K562 (cell line): ENCODE measurements at regions not wholly inside any gene's neighbourhood (a gene's known extent, or its start where the extent isn't known, plus 50 kb on each side); places are given as distances from the start of the nearest gene placed in this dataset.

ENCODE experiments used
- BRD4 ChIP-seq: fragments of 200-600 bp; sonication (generic); IDR thresholded peaks from 2 replicates; pipeline ENCODE4 v1.6.1; 2017; ENCODE audit warnings: inconsistent platforms
- FOS ChIP-seq: IDR thresholded peaks from 3 replicates; pipeline ENCODE4 v1.6.1; 2011; ENCODE audit not compliant: insufficient read length; ENCODE audit errors: extremely low read depth
- POLR2A ChIP-seq: fragments of 450-650 bp; conservative IDR thresholded peaks from 2 replicates; pipeline ENCODE4 v1.6.1; 2016
- RBBP5 ChIP-seq: fragments of 200-600 bp; sonication (generic); IDR thresholded peaks from 2 replicates; pipeline ENCODE4 v1.6.1; 2012; ENCODE audit warnings: borderline replicate concordance, mild to moderate bottlenecking, low read length, control low read depth, inconsistent platforms; ENCODE audit not compliant: insufficient read depth, poor library complexity, severe bottlenecking
- TGIF2 ChIP-seq: sonication (generic); formaldehyde crosslinking; IDR thresholded peaks from 2 replicates; pipeline ENCODE4 v1.8.1; 2022; ENCODE audit warnings: mild to moderate bottlenecking, missing genetic modification reagents, moderate library complexity
- TF ChIP-seq, protein P1 (sequence below): sonication (generic); formaldehyde crosslinking; IDR thresholded peaks from 2 replicates; pipeline ENCODE4 v1.8.1; 2023; ENCODE audit warnings: mild to moderate bottlenecking, missing genetic modification reagents, moderate library complexity
- TF ChIP-seq, protein P2 (sequence below): fragments of 200-800 bp; sonication (Bioruptor generic); IDR thresholded peaks from 2 replicates; pipeline ENCODE4 v1.6.1; 2016; ENCODE audit warnings: missing genetic modification characterization, missing compliant biosample characterization
- TF ChIP-seq, protein P3 (sequence below): sonication (generic); formaldehyde crosslinking; IDR thresholded peaks from 2 replicates; pipeline ENCODE4 v1.8.0; 2022; ENCODE audit warnings: missing genetic modification reagents, mild to moderate bottlenecking, borderline replicate concordance

DNA sequence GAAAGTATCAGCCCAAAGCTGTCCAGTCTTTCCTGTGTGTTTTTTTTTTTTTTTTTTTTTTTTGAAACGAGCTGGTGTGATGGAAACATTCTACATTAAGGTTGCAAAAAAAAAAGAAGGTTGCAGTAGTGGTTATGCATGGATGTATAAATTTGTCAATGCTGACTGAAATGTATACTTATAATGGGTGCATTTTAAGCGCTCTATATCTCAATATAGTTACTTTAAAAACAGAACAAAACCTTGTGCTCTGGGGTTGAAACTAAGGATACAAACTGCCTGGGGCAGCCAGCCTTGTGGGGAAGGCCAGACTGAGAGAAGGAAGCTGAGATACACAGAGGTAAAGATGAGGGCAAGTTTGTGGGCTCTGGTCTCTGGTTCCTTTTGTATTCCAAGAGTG lies 87.3 kb upstream of the RMST start:
- TF ChIP-seq POLR2A: no peak
- TF ChIP-seq, protein P1, sequence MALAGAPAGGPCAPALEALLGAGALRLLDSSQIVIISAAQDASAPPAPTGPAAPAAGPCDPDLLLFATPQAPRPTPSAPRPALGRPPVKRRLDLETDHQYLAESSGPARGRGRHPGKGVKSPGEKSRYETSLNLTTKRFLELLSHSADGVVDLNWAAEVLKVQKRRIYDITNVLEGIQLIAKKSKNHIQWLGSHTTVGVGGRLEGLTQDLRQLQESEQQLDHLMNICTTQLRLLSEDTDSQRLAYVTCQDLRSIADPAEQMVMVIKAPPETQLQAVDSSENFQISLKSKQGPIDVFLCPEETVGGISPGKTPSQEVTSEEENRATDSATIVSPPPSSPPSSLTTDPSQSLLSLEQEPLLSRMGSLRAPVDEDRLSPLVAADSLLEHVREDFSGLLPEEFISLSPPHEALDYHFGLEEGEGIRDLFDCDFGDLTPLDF (CRISPR knock-in tag): no peak
- TF ChIP-seq, protein P2, sequence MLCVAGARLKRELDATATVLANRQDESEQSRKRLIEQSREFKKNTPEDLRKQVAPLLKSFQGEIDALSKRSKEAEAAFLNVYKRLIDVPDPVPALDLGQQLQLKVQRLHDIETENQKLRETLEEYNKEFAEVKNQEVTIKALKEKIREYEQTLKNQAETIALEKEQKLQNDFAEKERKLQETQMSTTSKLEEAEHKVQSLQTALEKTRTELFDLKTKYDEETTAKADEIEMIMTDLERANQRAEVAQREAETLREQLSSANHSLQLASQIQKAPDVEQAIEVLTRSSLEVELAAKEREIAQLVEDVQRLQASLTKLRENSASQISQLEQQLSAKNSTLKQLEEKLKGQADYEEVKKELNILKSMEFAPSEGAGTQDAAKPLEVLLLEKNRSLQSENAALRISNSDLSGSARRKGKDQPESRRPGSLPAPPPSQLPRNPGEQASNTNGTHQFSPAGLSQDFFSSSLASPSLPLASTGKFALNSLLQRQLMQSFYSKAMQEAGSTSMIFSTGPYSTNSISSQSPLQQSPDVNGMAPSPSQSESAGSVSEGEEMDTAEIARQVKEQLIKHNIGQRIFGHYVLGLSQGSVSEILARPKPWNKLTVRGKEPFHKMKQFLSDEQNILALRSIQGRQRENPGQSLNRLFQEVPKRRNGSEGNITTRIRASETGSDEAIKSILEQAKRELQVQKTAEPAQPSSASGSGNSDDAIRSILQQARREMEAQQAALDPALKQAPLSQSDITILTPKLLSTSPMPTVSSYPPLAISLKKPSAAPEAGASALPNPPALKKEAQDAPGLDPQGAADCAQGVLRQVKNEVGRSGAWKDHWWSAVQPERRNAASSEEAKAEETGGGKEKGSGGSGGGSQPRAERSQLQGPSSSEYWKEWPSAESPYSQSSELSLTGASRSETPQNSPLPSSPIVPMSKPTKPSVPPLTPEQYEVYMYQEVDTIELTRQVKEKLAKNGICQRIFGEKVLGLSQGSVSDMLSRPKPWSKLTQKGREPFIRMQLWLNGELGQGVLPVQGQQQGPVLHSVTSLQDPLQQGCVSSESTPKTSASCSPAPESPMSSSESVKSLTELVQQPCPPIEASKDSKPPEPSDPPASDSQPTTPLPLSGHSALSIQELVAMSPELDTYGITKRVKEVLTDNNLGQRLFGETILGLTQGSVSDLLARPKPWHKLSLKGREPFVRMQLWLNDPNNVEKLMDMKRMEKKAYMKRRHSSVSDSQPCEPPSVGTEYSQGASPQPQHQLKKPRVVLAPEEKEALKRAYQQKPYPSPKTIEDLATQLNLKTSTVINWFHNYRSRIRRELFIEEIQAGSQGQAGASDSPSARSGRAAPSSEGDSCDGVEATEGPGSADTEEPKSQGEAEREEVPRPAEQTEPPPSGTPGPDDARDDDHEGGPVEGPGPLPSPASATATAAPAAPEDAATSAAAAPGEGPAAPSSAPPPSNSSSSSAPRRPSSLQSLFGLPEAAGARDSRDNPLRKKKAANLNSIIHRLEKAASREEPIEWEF (CRISPR knock-in tag): no peak
- TF ChIP-seq TGIF2 (CRISPR knock-in tag): no peak
- TF ChIP-seq RBBP5: no peak
- TF ChIP-seq FOS: no peak
- TF ChIP-seq BRD4: no peak
- TF ChIP-seq, protein P3, sequence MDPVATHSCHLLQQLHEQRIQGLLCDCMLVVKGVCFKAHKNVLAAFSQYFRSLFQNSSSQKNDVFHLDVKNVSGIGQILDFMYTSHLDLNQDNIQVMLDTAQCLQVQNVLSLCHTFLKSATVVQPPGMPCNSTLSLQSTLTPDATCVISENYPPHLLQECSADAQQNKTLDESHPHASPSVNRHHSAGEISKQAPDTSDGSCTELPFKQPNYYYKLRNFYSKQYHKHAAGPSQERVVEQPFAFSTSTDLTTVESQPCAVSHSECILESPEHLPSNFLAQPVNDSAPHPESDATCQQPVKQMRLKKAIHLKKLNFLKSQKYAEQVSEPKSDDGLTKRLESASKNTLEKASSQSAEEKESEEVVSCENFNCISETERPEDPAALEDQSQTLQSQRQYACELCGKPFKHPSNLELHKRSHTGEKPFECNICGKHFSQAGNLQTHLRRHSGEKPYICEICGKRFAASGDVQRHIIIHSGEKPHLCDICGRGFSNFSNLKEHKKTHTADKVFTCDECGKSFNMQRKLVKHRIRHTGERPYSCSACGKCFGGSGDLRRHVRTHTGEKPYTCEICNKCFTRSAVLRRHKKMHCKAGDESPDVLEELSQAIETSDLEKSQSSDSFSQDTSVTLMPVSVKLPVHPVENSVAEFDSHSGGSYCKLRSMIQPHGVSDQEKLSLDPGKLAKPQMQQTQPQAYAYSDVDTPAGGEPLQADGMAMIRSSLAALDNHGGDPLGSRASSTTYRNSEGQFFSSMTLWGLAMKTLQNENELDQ (CRISPR knock-in tag): no peak
